Fibroblast of lung (primary cell): ENCODE measurements at regions not wholly inside any gene's neighbourhood (a gene's known extent, or its start where the extent isn't known, plus 50 kb on each side); places are given as distances from the start of the nearest gene placed in this dataset.

Experiments used
- CTCF ChIP-seq, 2 donors: IDR thresholded peaks in 1 of 2; conservative IDR thresholded peaks in 1 of 2; 1 replicate in 1 of 2; 2 replicates in 1 of 2; pipeline ENCODE4 v1.5.1; 2011 to 2012; ENCODE audit warnings: low read length in 2 of 2, control low read depth in 1 of 2, inconsistent platforms in 1 of 2, low read depth in 1 of 2, mild to moderate bottlenecking in 1 of 2
- EZH2 ChIP-seq: IDR thresholded peaks from 2 replicates; pipeline ENCODE4 v1.5.1; 2012; ENCODE audit warnings: low read length, control low read depth, mild to moderate bottlenecking; ENCODE audit errors: missing control alignments

- TF ChIP-seq CTCF (conservative IDR thresholded peaks at IDR 0.05 in 1 of 2, IDR thresholded peaks at IDR 0.05 in 1 of 2; ENCODE audit: low read depth in 1 of 2, low read length in 2 of 2) (no peak), EZH2 (no peak)
These were observed 228.2 kb downstream of the PCDH10 start for GRCh38 chr4:133377286-133377685.
